DMS53 treated with DMSO at 0.1 percent for 48 hours (cell line): ENCODE measurements at regions not wholly inside any gene's neighbourhood (a gene's known extent, or its start where the extent isn't known, plus 50 kb on each side); places are given as distances from the start of the nearest gene placed in this dataset.

Experiments
- DNase-seq: peaks from one replicate; lab custom pipeline; 2025; ENCODE audit not compliant: unreplicated experiment; lab: John Stamatoyannopoulos, UW

- DNase-seq: no peak
Measured at GRCh38 chr17:34114174-34114573, 140.9 kb upstream of the CCL2 start.

GRCh38 chr17:34116306-34116705 is 138.8 kb upstream of the CCL2 start:
- no peak for DNase-seq

GRCh38 chr17:34117332-34117731 is 137.8 kb upstream of the CCL2 start:
- no peak for DNase-seq

- DNase-seq: no peak
Measured at GRCh38 chr17:34117811-34118210, 137.3 kb upstream of the CCL2 start.

- no peak for DNase-seq
Measured at GRCh38 chr17:34118564-34118963, 136.5 kb upstream of the CCL2 start.

GRCh38 chr17:34121311-34121710 is 133.8 kb upstream of the CCL2 start:
- no peak for DNase-seq

GRCh38 chr17:34122515-34122914 is 132.6 kb upstream of the CCL2 start:
- DNase-seq: no peak

GRCh38 chr17:34125010-34125409 is 130.1 kb upstream of the CCL2 start:
- DNase-seq: no peak

- DNase-seq: no peak
Measured at GRCh38 chr17:34125921-34126320, 129.2 kb upstream of the CCL2 start.

GRCh38 chr17:34126496-34126895 is 128.6 kb upstream of the CCL2 start:
- no peak for DNase-seq

GRCh38 chr17:34126965-34127364 is 128.1 kb upstream of the CCL2 start:
- no peak for DNase-seq

GRCh38 chr17:34130544-34130943 is 124.5 kb upstream of the CCL2 start:
- no peak for DNase-seq

- no peak for DNase-seq
Measured at GRCh38 chr17:34131386-34131785, 123.7 kb upstream of the CCL2 start.

- no peak for DNase-seq
Measured at GRCh38 chr17:34133350-34133749, 121.7 kb upstream of the CCL2 start.

- no peak for DNase-seq
Measured at GRCh38 chr17:34135841-34136240, 119.2 kb upstream of the CCL2 start.

- no peak for DNase-seq
Measured at GRCh38 chr17:34140006-34140405, 115.1 kb upstream of the CCL2 start.

GRCh38 chr17:34141590-34141989 is 113.5 kb upstream of the CCL2 start:
- DNase-seq: no peak

- DNase-seq: no peak
Measured at GRCh38 chr17:34143430-34143829, 111.7 kb upstream of the CCL2 start.

GRCh38 chr17:34146440-34147043 is 108.5 kb upstream of the CCL2 start:
- no peak for DNase-seq

- no peak for DNase-seq
Measured at GRCh38 chr17:34151102-34151501, 104.0 kb upstream of the CCL2 start.

GRCh38 chr17:34153991-34154390 is 101.1 kb upstream of the CCL2 start:
- no peak for DNase-seq

- no peak for DNase-seq
Measured at GRCh38 chr17:34154961-34155730, 99.9 kb upstream of the CCL2 start.

GRCh38 chr17:34155947-34156346 is 99.1 kb upstream of the CCL2 start:
- no peak for DNase-seq
